Ovary (tissue), 3 donors: ENCODE measurements at regions not wholly inside any gene's neighbourhood (a gene's known extent, or its start where the extent isn't known, plus 50 kb on each side); places are given as distances from the start of the nearest gene placed in this dataset.

ENCODE experiments used
- EP300 ChIP-seq: sonication (generic); formaldehyde crosslinking; IDR thresholded peaks from one replicate; pipeline ENCODE4 v1.6.1; 2017; ENCODE audit warnings: antibody characterized with exemption
- POLR2A ChIP-seq: fragments of 450-650 bp; IDR thresholded peaks from one replicate; pipeline ENCODE4 v1.6.1; 2017; ENCODE audit warnings: antibody characterized with exemption, mild to moderate bottlenecking, moderate library complexity
- TF ChIP-seq, protein P1 (sequence below), 3 donors: fragments of 450-650 bp in 2 of 3; fragments of 200-600 bp in 1 of 3; IDR thresholded peaks; one replicate each; pipeline versions ENCODE4 v1.5.1 to v1.8.0; 2016 to 2022; ENCODE audit warnings: antibody characterized with exemption in 3 of 3, mild to moderate bottlenecking in 1 of 3
- donor health status: DM: no; HTN: no; CAD: no.

GRCh38 chr4:38509551-38509950, 154.4 kb upstream of the KLF3 start:
- no peak for TF ChIP-seq POLR2A
- TF ChIP-seq, protein P1, sequence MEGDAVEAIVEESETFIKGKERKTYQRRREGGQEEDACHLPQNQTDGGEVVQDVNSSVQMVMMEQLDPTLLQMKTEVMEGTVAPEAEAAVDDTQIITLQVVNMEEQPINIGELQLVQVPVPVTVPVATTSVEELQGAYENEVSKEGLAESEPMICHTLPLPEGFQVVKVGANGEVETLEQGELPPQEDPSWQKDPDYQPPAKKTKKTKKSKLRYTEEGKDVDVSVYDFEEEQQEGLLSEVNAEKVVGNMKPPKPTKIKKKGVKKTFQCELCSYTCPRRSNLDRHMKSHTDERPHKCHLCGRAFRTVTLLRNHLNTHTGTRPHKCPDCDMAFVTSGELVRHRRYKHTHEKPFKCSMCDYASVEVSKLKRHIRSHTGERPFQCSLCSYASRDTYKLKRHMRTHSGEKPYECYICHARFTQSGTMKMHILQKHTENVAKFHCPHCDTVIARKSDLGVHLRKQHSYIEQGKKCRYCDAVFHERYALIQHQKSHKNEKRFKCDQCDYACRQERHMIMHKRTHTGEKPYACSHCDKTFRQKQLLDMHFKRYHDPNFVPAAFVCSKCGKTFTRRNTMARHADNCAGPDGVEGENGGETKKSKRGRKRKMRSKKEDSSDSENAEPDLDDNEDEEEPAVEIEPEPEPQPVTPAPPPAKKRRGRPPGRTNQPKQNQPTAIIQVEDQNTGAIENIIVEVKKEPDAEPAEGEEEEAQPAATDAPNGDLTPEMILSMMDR (IDR thresholded peaks at IDR 0.05): no peak
- no peak for TF ChIP-seq EP300
